ENCODE measurements at regions not wholly inside any gene's neighbourhood (a gene's known extent, or its start where the extent isn't known, plus 50 kb on each side); places are given as distances from the start of the nearest gene placed in this dataset.
"Not testable (repeated sequence)": the region's sequence is repeated elsewhere in the genome, so short reads cannot be mapped to it uniquely, and the experiment has no call there.

- H3K79me2 ChIP-seq, result no peaks in the 10 kb centered on the region
- H3K9me3 ChIP-seq (ENCODE audit: control insufficient read depth, low read length), result no peaks in the 10 kb centered on the region
- H3K9ac ChIP-seq, result no peak overlapping the region
- TF ChIP-seq CTCF (IDR thresholded peaks at IDR 0.05), result no peak
- H3K27ac ChIP-seq, result no peak overlapping the region
- no peak overlapping the region for H3K4me3 ChIP-seq (ENCODE audit: low read depth, low read length)
- H2AFZ ChIP-seq, result no peak overlapping the region
- no peaks in the 10 kb centered on the region for H3K27me3 ChIP-seq (ENCODE audit: control insufficient read depth, insufficient read depth, low read length)
- no peak overlapping the region for H3K4me2 ChIP-seq (ENCODE audit: low read length)
- no peaks in the 10 kb centered on the region for H3K4me1 ChIP-seq
- H3K36me3 ChIP-seq (ENCODE audit: control insufficient read depth, insufficient read depth, low read length), result no peaks in the 10 kb centered on the region
Measured at GRCh38 chrX:81876437-81876836, 674.5 kb downstream of the SH3BGRL start.

- H3K4me3 ChIP-seq (ENCODE audit: low read depth, low read length), result no peak overlapping the region
- H3K4me2 ChIP-seq (ENCODE audit: low read length), result no peak overlapping the region
- no peak overlapping the region for H2AFZ ChIP-seq
- no peak overlapping the region for H3K27ac ChIP-seq
- no peaks in the 10 kb centered on the region for H3K4me1 ChIP-seq
- H3K36me3 ChIP-seq (ENCODE audit: control insufficient read depth, insufficient read depth, low read length), result no peaks in the 10 kb centered on the region
- H3K79me2 ChIP-seq, result no peaks in the 10 kb centered on the region
- no peaks in the 10 kb centered on the region for H3K27me3 ChIP-seq (ENCODE audit: control insufficient read depth, insufficient read depth, low read length)
- no peak for TF ChIP-seq CTCF (IDR thresholded peaks at IDR 0.05)
- H3K9ac ChIP-seq, result no peak overlapping the region
- H3K9me3 ChIP-seq (ENCODE audit: control insufficient read depth, low read length), result no peaks in the 10 kb centered on the region
Measured at GRCh38 chrX:81890521-81890920, 688.6 kb downstream of the SH3BGRL start.

GRCh38 chrX:81900522-81900921 is 698.6 kb downstream of the SH3BGRL start:
- Histone ChIP-seq H3K27ac (no peak overlapping the region), H3K4me1 (no peaks in the 10 kb centered on the region), H3K4me2 (ENCODE audit: low read length) (no peak overlapping the region), H3K9ac (no peak overlapping the region), H3K9me3 (ENCODE audit: control insufficient read depth, low read length) (no peaks in the 10 kb centered on the region), H3K79me2 (no peaks in the 10 kb centered on the region), H3K27me3 (ENCODE audit: control insufficient read depth, insufficient read depth, low read length) (no peaks in the 10 kb centered on the region), H3K36me3 (ENCODE audit: control insufficient read depth, insufficient read depth, low read length) (no peaks in the 10 kb centered on the region), H3K4me3 (ENCODE audit: low read depth, low read length) (no peak overlapping the region), H2AFZ (no peak overlapping the region)
- no peak for TF ChIP-seq CTCF (IDR thresholded peaks at IDR 0.05)

- no peaks in the 10 kb centered on the region for H3K9me3 ChIP-seq (ENCODE audit: control insufficient read depth, low read length)
- no peak overlapping the region for H3K4me2 ChIP-seq (ENCODE audit: low read length)
- no peak overlapping the region for H3K9ac ChIP-seq
- H3K4me3 ChIP-seq (ENCODE audit: low read depth, low read length), result no peak overlapping the region
- TF ChIP-seq CTCF (IDR thresholded peaks at IDR 0.05), result no peak
- no peak overlapping the region for H3K27ac ChIP-seq
- no peaks in the 10 kb centered on the region for H3K36me3 ChIP-seq (ENCODE audit: control insufficient read depth, insufficient read depth, low read length)
- no peak overlapping the region for H2AFZ ChIP-seq
- no peaks in the 10 kb centered on the region for H3K79me2 ChIP-seq
- H3K27me3 ChIP-seq (ENCODE audit: control insufficient read depth, insufficient read depth, low read length), result no peaks in the 10 kb centered on the region
- H3K4me1 ChIP-seq, result no peaks in the 10 kb centered on the region
Measured at GRCh38 chrX:81925812-81926211, 723.9 kb downstream of the SH3BGRL start.

- H3K4me3 ChIP-seq (ENCODE audit: low read depth, low read length); H3K4me1 ChIP-seq; H3K9ac ChIP-seq; H3K27ac ChIP-seq; H3K4me2 ChIP-seq (ENCODE audit: low read length); H3K79me2 ChIP-seq; H3K9me3 ChIP-seq (ENCODE audit: control insufficient read depth, low read length); H3K36me3 ChIP-seq (ENCODE audit: control insufficient read depth, insufficient read depth, low read length); H3K27me3 ChIP-seq (ENCODE audit: control insufficient read depth, insufficient read depth, low read length); H2AFZ ChIP-seq: not testable (repeated sequence)
Measured at GRCh38 chrX:81945911-81946310, 744.0 kb downstream of the SH3BGRL start.
